GM12878 (cell line): ENCODE measurements at regions not wholly inside any gene's neighbourhood (a gene's known extent, or its start where the extent isn't known, plus 50 kb on each side); places are given as distances from the start of the nearest gene placed in this dataset.

Experiments used
- ATAC-seq: fragments of 200-7000 bp; cut with Tn5 transposase; 3 replicates; pipeline ENCODE4 v1.9.1; 2020; ENCODE audit warnings: mild to moderate bottlenecking, moderate library complexity
- BruUV-seq: library from RNA; stranded (reverse); fragments of 400-500 nt; replicated peaks from 2 replicates; lab custom pipeline; 2021; lab: Mats Ljungman, UMichigan
- CTCF ChIA-PET: fragments of 300-600 bp; sonication (Branson Sonifier 250); formaldehyde crosslinking; extraction: SDS; loops from one replicate; lab custom pipeline; 2021; ENCODE audit warnings: inconsistent platforms; lab: Yijun Ruan, JAX
- POLR2A ChIA-PET: fragments of 350-600 bp; formaldehyde crosslinking; extraction: SDS; loops from one replicate; lab custom pipeline; 2021; ENCODE audit warnings: inconsistent platforms; lab: Charles Lee
- RAD21 ChIA-PET: fragments of 300-600 bp; sonication (Branson Sonifier 250); formaldehyde crosslinking; loops from one replicate; lab custom pipeline; 2023; ENCODE audit warnings: antibody characterized with exemption; ENCODE audit not compliant: unreplicated experiment; lab: Charles Lee
- SMC1A ChIA-PET: fragments of 300-600 bp; sonication (Branson Sonifier 250); formaldehyde crosslinking; loops from one replicate; lab custom pipeline; 2023; ENCODE audit not compliant: unreplicated experiment, uncharacterized antibody; lab: Charles Lee
- DNase-seq: peaks from one replicate; pipeline ENCODE4 v3.0.0-alpha.2; 2011; ENCODE audit warnings: low read depth, low spot score
- FAIRE-seq: peaks from 3 replicates; lab custom pipeline; 2011; peaks lifted over from hg19 to GRCh38; lab: Jason Lieb, UNC
- H2AFZ ChIP-seq: 2 replicates; pipeline ENCODE4 v1.6.0; 2011; ENCODE audit warnings: low read depth, low read length, control low read depth; ENCODE audit not compliant: control insufficient read depth
- H3K27ac ChIP-seq: 2 replicates; pipeline ENCODE4 v1.5.1; 2011; ENCODE audit warnings: control low read depth; ENCODE audit not compliant: control insufficient read depth, insufficient read depth
- H3K27me3 ChIP-seq, 2 experiments: replicated peaks in 1 of 2; 2 replicates each; pipeline versions ENCODE4 v1.6.0 to v1.6.1; 2011; ENCODE audit warnings: low read length in 1 of 2; ENCODE audit not compliant: control insufficient read depth in 2 of 2, insufficient read depth in 2 of 2
- H3K36me3 ChIP-seq, 2 experiments: 2 replicates each; pipeline ENCODE4 v1.5.1; 2011; ENCODE audit warnings: low read length in 1 of 2; ENCODE audit not compliant: control insufficient read depth in 2 of 2, insufficient read depth in 2 of 2
- H3K4me1 ChIP-seq: 2 replicates; pipeline ENCODE4 v1.6.1; 2011; ENCODE audit warnings: mild to moderate bottlenecking, low read length, moderate library complexity, mixed read lengths; ENCODE audit not compliant: control insufficient read depth, insufficient read depth
- H3K4me2 ChIP-seq: 2 replicates; pipeline ENCODE4 v1.6.0; 2011; ENCODE audit warnings: control low read depth; ENCODE audit not compliant: control insufficient read depth, insufficient read depth
- H3K4me3 ChIP-seq: fragments of 200-600 bp; sonication (generic); 2 replicates; pipeline ENCODE4 v1.5.1; 2016
- H3K79me2 ChIP-seq: 2 replicates; pipeline ENCODE4 v1.6.0; 2011; ENCODE audit warnings: low read length; ENCODE audit not compliant: control insufficient read depth, insufficient read depth
- H3K9ac ChIP-seq: 2 replicates; pipeline ENCODE4 v1.8.0; 2011; ENCODE audit warnings: low read length, control low read depth, mixed read lengths; ENCODE audit not compliant: control insufficient read depth, insufficient read depth
- H3K9me3 ChIP-seq: replicated peaks from 3 replicates; pipeline ENCODE4 v1.5.1; 2011; ENCODE audit warnings: mild to moderate bottlenecking, low read length; ENCODE audit not compliant: control insufficient read depth, insufficient read depth
- H4K20me1 ChIP-seq: 2 replicates; pipeline ENCODE4 v1.6.0; 2011; ENCODE audit not compliant: control insufficient read depth, insufficient read depth
- ATF3 ChIP-seq: IDR thresholded peaks from 2 replicates; pipeline ENCODE4 v1.6.1; 2011; ENCODE audit warnings: low read depth, mild to moderate bottlenecking, low read length, moderate library complexity, borderline replicate concordance; ENCODE audit errors: extremely low read depth
- CEBPZ ChIP-seq: fragments of 150-350 bp; IDR thresholded peaks from 2 replicates; pipeline ENCODE4 v1.6.1; 2016; ENCODE audit warnings: low read depth, low read length
- CHD1 ChIP-seq: IDR thresholded peaks from 2 replicates; pipeline ENCODE4 v1.6.1; 2012; ENCODE audit warnings: low read depth, low read length, improper control_type of control experiment
- CREB1 ChIP-seq: IDR thresholded peaks from 2 replicates; pipeline ENCODE4 v1.6.1; 2012; ENCODE audit warnings: low read depth, mild to moderate bottlenecking, inconsistent platforms
- FOS ChIP-seq: IDR thresholded peaks from 3 replicates; pipeline ENCODE4 v1.6.1; 2011; ENCODE audit warnings: borderline replicate concordance; ENCODE audit not compliant: insufficient read length; ENCODE audit errors: extremely low read depth
- JUNB ChIP-seq: IDR thresholded peaks from 2 replicates; pipeline ENCODE4 v1.6.1; 2016; ENCODE audit warnings: antibody characterized with exemption, mild to moderate bottlenecking
- KDM1A ChIP-seq: fragments of 200-600 bp; sonication (generic); IDR thresholded peaks from 2 replicates; pipeline ENCODE4 v1.6.1; 2016; ENCODE audit warnings: borderline replicate concordance
- MTA2 ChIP-seq: fragments of 450-650 bp; IDR thresholded peaks from 2 replicates; pipeline ENCODE4 v1.6.1; 2016; ENCODE audit warnings: low read depth, mild to moderate bottlenecking, moderate library complexity
- SMAD5 ChIP-seq: IDR thresholded peaks from 2 replicates; pipeline ENCODE4 v1.6.1; 2016; ENCODE audit warnings: antibody characterized with exemption, low read depth
- WGBS: methylation state at CpG from one replicate; pipeline ENCODE4 v1.1.6; 2016; ENCODE audit warnings: low lambda C conversion rate; ENCODE audit not compliant: insufficient replicate concordance, insufficient coverage; ENCODE audit errors: missing lambda C conversion rate; 5-methylcytosine and 5-hydroxymethylcytosine counted together
- in situ Hi-C: fragments of 300-500 bp; cut with MboI; formaldehyde crosslinking; loops from 9 replicates; pipeline ENCODE4 v1.14.3; 2018; ENCODE audit warnings: mixed read lengths
- intact Hi-C: fragments of 100-400 bp; cut with micrococcal nuclease; formaldehyde crosslinking; loops from one replicate; pipeline ENCODE4 v1.14.2; 2022; ENCODE audit not compliant: unreplicated experiment

GRCh38 chr22:49203091-49203858 lies 624.4 kb downstream of the BRD1 start (continued):
- TF ChIP-seq CEBPZ (no peak), JUNB (no peak), SMAD5 (no peak), KDM1A (no peak), ATF3 (no peak), MTA2 (no peak), CREB1 (no peak), FOS (no peak)
- TF ChIP-seq, all 136 proteins: peak for 0

- Histone ChIP-seq H3K4me3 (no peak overlapping the region), H3K27me3 (no peaks in the 10 kb centered on the region), H3K9ac (no peak overlapping the region), H3K4me1 (no peaks in the 10 kb centered on the region), H3K36me3 (no peaks in the 10 kb centered on the region), H3K4me2 (no peak overlapping the region), H3K9me3 (no peaks in the 10 kb centered on the region; the same call in 2 of the 3 replicates), H3K79me2 (no peaks in the 10 kb centered on the region)
- in situ Hi-C loops: no loop called here
- DNase-seq: no peak
- CTCF ChIA-PET: no interaction called here
- no peak for TF ChIP-seq CHD1
- TF ChIP-seq, all 136 proteins: peak for 0
- intact Hi-C loops: no loop called here
- no peak for ATAC-seq
- H4K20me1 ChIP-seq: no peaks in the 10 kb centered on the region
- WGBS: 8% methylated on average over 8 of the region's 8 CpGs
- H2AFZ ChIP-seq: no peak overlapping the region
- no peak overlapping the region for H3K27ac ChIP-seq
- ChIA-PET POLR2A (no interaction called here), RAD21 (no interaction called here), SMC1A (no interaction called here)
- no peak for FAIRE-seq
- no TSS peak for BruUV-seq
Observed at GRCh38 chr22:49202226-49202625, 625.4 kb downstream of the BRD1 start.
